ENCODE measurements at regions not wholly inside any gene's neighbourhood (a gene's known extent, or its start where the extent isn't known, plus 50 kb on each side); places are given as distances from the start of the nearest gene placed in this dataset.

GRCh38 chr6:34627296-34627695, 69.3 kb downstream of the ILRUN start:
- TF ChIP-seq CTCF (IDR thresholded peaks at IDR 0.05) (no peak), ZFX (IDR thresholded peaks at IDR 0.05; ENCODE audit: borderline replicate concordance) (no peak)
